ENCODE measurements at regions not wholly inside any gene's neighbourhood (a gene's known extent, or its start where the extent isn't known, plus 50 kb on each side); places are given as distances from the start of the nearest gene placed in this dataset.

GRCh38 chr5:54924487-54924886 is 60.9 kb downstream of the ESM1 start:
- Mint-ChIP-seq H3K4me3 (no peak overlapping the region), H3K27me3 (ENCODE audit: insufficient read depth, low read depth, poor library complexity) (peaks cover 1% of the 10 kb centered on the region), H3K9me3 (peaks cover 28% of the 10 kb centered on the region), H3K27ac (no peak overlapping the region), H3K4me1 (no peaks in the 10 kb centered on the region), H3K36me3 (ENCODE audit: low read depth) (no peaks in the 10 kb centered on the region; the same call in 2 of the 3 replicates)
- no peaks in the 10 kb centered on the region for H3K36me3 ChIP-seq (ENCODE audit: insufficient read depth)
- H3F3A ChIP-seq (replicated peaks; ENCODE audit: low read depth): no peaks in the 10 kb centered on the region
- no peaks in the 10 kb centered on the region; the same call in 1 of the 2 replicates for H3K9me2 ChIP-seq (ENCODE audit: insufficient read depth)
- no peak overlapping the region for H3K4me3 ChIP-seq
- no peaks in the 10 kb centered on the region for H4K20me1 ChIP-seq (replicated peaks; ENCODE audit: insufficient read depth)
- ATAC-seq (no peak), DNase-seq (ENCODE audit: low spot score) (no peak)
- H3K79me2 ChIP-seq (replicated peaks; ENCODE audit: insufficient read depth): no peaks in the 10 kb centered on the region
- no peaks in the 10 kb centered on the region for H3K4me1 ChIP-seq (ENCODE audit: insufficient read depth)
- H3K4me2 ChIP-seq: no peak overlapping the region
- no peak overlapping the region for H3K27ac ChIP-seq (ENCODE audit: low read depth)
- no peak for TF ChIP-seq CTCF (conservative IDR thresholded peaks at IDR 0.05; ENCODE audit: low read depth in 2 of 2)
- TF ChIP-seq ZNF462 (CRISPR knock-in tag; IDR thresholded peaks at IDR 0.05): no peak
- TF ChIP-seq NANOG (IDR thresholded peaks at IDR 0.05; ENCODE audit: borderline replicate concordance): no peak
- TF ChIP-seq POLR2AphosphoS5 (IDR thresholded peaks at IDR 0.05; ENCODE audit: low read depth): no peak
- no peak for TF ChIP-seq ETS1 (IDR thresholded peaks at IDR 0.05)
- TF ChIP-seq STAT1 (IDR thresholded peaks at IDR 0.05; ENCODE audit: unreplicated experiment): no peak
- TF ChIP-seq REST (IDR thresholded peaks at IDR 0.05; ENCODE audit: unreplicated experiment): no peak
- H3K27me3 ChIP-seq (ENCODE audit: insufficient read depth): no peaks in the 10 kb centered on the region
- no peak overlapping the region for H2AFZ ChIP-seq

All from GM23338 (cell line).